ENCODE measurements at regions not wholly inside any gene's neighbourhood (a gene's known extent, or its start where the extent isn't known, plus 50 kb on each side); places are given as distances from the start of the nearest gene placed in this dataset.

DNA sequence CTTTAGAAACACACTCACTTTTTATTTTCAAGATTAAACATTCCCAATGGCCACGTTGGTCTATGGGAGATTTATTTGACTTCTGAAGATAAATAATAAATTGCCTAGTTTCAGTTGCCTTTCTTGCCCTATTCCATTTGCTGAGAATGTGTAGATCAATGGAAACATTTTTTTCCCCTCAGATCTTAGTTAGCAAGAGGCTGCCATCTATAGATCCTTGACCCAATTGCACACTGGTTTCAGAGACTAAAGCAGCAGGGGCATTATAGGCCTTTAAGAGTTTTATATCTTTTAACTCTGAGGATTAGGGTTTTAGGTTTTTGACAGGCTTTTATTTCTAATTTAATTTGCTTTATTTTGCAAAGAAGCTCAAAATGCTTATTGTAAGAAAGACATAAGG is 163.2 kb upstream of the GPR26 start:
- no peak for DNase-seq (ENCODE audit: extremely low spot score in 2 of 2)
- no peaks in the 10 kb centered on the region for H3K36me3 ChIP-seq
- H3K4me1 ChIP-seq: peaks cover 22% of the 10 kb centered on the region
- H3K4me3 ChIP-seq: no peak overlapping the region
- no peaks in the 10 kb centered on the region for H3K9me3 ChIP-seq
- H3K27me3 ChIP-seq: no peaks in the 10 kb centered on the region
- TF ChIP-seq POLR2AphosphoS5 (IDR thresholded peaks at IDR 0.05; ENCODE audit: insufficient read depth in 1 of 2, low read depth in 1 of 2): no peak
- TF ChIP-seq POLR2A (IDR thresholded peaks at IDR 0.05): no peak
- intact Hi-C loops (cut with DNase I): no loop called here
- no peak overlapping the region for H3K27ac ChIP-seq

DNA sequence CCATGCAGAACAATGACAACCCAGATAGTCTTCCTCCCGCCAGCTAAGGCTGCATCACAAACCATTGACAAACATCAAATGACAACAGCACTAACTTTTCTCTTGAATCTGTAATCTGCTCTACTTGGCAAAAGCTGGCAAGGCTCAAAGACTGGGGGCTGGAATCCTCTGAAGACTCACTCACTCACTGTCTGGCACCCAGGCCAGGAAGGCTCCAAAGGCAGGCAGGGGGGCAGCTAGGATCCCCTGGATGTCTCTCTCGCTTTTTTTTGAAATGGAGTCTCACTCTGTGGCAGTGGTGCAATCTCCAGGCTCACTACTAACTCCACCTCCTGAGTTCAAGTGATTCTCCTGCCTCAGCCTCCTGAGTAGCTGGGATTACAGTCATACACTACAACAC is 159.7 kb upstream of the GPR26 start:
- H3K27ac ChIP-seq: no peak overlapping the region
- TF ChIP-seq POLR2A (IDR thresholded peaks at IDR 0.05) (no peak), POLR2AphosphoS5 (IDR thresholded peaks at IDR 0.05; ENCODE audit: insufficient read depth in 1 of 2, low read depth in 1 of 2) (no peak)
- intact Hi-C loops (cut with DNase I): no loop called here
- no peaks in the 10 kb centered on the region for H3K36me3 ChIP-seq
- peaks cover 22% of the 10 kb centered on the region for H3K4me1 ChIP-seq
- H3K27me3 ChIP-seq: no peaks in the 10 kb centered on the region
- DNase-seq (ENCODE audit: extremely low spot score in 2 of 2): no peak
- H3K4me3 ChIP-seq: no peak overlapping the region
- no peaks in the 10 kb centered on the region for H3K9me3 ChIP-seq

DNA sequence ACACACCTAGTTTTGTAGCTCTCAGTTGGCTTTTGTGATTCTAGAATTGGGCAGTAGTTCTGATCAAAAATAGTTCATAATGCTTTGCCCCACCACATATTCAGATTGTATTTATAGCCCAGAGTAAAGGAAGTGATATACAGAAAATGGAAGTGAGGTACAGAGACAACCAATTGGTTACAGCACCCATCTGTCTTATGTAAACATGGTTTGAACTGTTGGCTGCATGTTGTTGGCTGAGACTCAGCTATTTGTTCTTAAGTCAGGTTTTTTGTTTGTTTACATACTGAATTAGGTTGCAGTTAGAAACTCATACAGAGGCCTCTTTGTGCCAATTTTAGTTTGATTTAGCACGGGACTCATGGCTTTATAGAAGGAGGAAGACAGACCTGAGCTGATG is 158.9 kb upstream of the GPR26 start:
- Histone ChIP-seq H3K36me3 (no peaks in the 10 kb centered on the region), H3K9me3 (no peaks in the 10 kb centered on the region), H3K4me1 (peaks cover 22% of the 10 kb centered on the region), H3K27me3 (no peaks in the 10 kb centered on the region), H3K4me3 (no peak overlapping the region), H3K27ac (no peak overlapping the region)
- TF ChIP-seq, protein P1, sequence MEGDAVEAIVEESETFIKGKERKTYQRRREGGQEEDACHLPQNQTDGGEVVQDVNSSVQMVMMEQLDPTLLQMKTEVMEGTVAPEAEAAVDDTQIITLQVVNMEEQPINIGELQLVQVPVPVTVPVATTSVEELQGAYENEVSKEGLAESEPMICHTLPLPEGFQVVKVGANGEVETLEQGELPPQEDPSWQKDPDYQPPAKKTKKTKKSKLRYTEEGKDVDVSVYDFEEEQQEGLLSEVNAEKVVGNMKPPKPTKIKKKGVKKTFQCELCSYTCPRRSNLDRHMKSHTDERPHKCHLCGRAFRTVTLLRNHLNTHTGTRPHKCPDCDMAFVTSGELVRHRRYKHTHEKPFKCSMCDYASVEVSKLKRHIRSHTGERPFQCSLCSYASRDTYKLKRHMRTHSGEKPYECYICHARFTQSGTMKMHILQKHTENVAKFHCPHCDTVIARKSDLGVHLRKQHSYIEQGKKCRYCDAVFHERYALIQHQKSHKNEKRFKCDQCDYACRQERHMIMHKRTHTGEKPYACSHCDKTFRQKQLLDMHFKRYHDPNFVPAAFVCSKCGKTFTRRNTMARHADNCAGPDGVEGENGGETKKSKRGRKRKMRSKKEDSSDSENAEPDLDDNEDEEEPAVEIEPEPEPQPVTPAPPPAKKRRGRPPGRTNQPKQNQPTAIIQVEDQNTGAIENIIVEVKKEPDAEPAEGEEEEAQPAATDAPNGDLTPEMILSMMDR (IDR thresholded peaks at IDR 0.05): no peak
- no peak for TF ChIP-seq POLR2A (IDR thresholded peaks at IDR 0.05)
- intact Hi-C loops (cut with DNase I): no loop called here
- DNase-seq (ENCODE audit: extremely low spot score in 2 of 2): no peak

DNA sequence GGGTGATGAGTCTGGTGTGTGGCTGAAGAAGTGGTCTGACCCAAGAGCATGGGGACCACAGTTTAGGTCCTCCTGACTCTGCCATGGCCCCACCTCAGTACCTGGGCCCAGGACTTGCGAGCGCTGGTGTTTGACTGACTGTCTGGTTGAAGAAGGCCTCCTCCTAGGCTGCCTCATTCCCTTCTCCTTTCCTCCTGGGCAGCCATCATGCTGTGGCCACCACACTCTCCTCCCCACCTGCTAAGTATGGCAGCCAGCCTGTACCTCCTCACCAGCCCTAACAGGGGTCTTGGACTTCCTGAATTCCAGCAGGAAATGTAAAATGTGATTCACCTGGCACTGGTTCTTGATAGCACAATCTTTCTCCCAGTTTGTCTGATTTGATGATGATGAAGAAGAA is 156.8 kb upstream of the GPR26 start:
- Histone ChIP-seq H3K36me3 (no peaks in the 10 kb centered on the region), H3K4me3 (no peak overlapping the region), H3K4me1 (peaks cover 7% of the 10 kb centered on the region), H3K27me3 (no peaks in the 10 kb centered on the region), H3K27ac (no peak overlapping the region), H3K9me3 (no peaks in the 10 kb centered on the region)
- DNase-seq (ENCODE audit: extremely low spot score in 2 of 2): no peak
- intact Hi-C loops (cut with DNase I): no loop called here
- no peak for TF ChIP-seq POLR2A (IDR thresholded peaks at IDR 0.05)
- TF ChIP-seq, protein P1 (IDR thresholded peaks at IDR 0.05): no peak
- no peak for TF ChIP-seq POLR2AphosphoS5 (IDR thresholded peaks at IDR 0.05; ENCODE audit: insufficient read depth in 1 of 2, low read depth in 1 of 2)

DNA sequence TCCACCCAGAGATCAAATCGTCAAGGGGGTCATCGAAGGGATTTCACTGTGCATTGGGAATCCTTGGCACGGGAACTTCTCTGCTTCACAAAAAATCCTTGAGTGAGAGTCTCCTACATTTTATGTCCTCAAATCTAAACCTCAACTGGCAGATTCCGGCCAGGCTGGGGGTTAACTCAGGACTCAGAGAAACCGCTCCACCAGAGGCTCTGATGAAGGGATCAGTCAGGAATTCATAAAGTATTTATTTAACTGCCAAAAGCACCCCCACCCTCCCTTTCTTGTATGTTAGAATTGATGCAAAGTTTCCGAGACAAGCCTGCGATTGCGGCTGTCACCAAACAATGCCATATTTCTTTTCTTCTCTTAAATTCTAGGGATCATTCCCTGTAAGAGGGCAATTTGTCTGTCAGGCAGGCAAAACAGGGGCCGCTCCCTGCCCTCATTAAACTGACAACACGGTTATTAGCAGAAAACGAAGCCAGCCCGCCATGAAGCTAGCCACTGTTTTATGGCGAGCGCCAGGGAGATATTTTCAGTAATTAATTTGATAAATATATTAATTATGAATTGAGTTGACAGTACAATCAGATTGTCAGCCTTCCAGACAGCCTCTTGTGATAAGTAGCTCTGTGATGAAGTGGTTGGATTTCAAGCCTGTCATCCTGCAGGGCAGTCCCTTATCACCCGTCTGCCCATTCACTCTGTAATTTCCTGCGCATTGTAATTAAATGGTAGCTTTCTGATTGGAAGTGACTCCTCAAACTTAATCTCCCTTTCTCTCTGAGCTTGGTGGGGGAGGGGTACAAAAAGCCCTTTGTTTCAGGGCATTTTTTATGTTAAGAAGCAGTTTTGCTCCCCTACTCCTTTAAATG is 153.0 kb upstream of the GPR26 start:
- intact Hi-C loops (cut with DNase I): no loop called here
- Histone ChIP-seq H3K4me3 (no peak overlapping the region), H3K27ac (no peak overlapping the region), H3K9me3 (no peaks in the 10 kb centered on the region), H3K36me3 (no peaks in the 10 kb centered on the region), H3K4me1 (no peaks in the 10 kb centered on the region), H3K27me3 (no peaks in the 10 kb centered on the region)
- TF ChIP-seq POLR2A (IDR thresholded peaks at IDR 0.05) (no peak), POLR2AphosphoS5 (IDR thresholded peaks at IDR 0.05; ENCODE audit: insufficient read depth in 1 of 2, low read depth in 1 of 2) (no peak)
- TF ChIP-seq, protein P1 (IDR thresholded peaks at IDR 0.05): no peak
- no peak for DNase-seq (ENCODE audit: extremely low spot score in 2 of 2)

DNA sequence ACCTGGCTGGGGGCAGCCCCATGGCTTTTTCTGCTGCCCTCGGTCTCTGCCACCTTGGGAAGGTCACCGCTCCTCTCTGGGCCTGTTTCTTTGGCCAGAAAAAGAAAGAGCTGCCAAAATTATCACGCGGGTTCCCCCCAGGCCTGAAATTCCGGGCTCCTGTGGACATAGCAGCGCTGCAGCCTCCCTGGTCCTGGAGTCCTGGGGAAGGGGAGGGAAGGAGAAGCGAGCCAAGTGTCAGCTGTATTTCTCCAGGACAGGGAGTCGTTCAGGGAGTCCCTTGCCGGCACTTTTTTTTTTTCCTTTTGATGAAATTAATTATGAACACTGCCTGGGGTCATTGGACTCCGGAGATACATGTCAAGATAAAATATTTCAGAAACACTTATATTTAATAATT is 152.3 kb upstream of the GPR26 start:
- intact Hi-C loops (cut with DNase I): no loop called here
- TF ChIP-seq POLR2AphosphoS5 (IDR thresholded peaks at IDR 0.05; ENCODE audit: insufficient read depth in 1 of 2, low read depth in 1 of 2): no peak
- TF ChIP-seq POLR2A (IDR thresholded peaks at IDR 0.05): no peak
- TF ChIP-seq, protein P1 (IDR thresholded peaks at IDR 0.05): no peak
- no peak for DNase-seq (ENCODE audit: extremely low spot score in 2 of 2)

More for the DNA sequence above, 152.3 kb upstream of the GPR26 start:
- H3K27ac ChIP-seq: no peak overlapping the region
- H3K4me1 ChIP-seq: no peaks in the 10 kb centered on the region
- no peaks in the 10 kb centered on the region for H3K9me3 ChIP-seq
- H3K36me3 ChIP-seq: no peaks in the 10 kb centered on the region
- H3K27me3 ChIP-seq: no peaks in the 10 kb centered on the region
- no peak overlapping the region for H3K4me3 ChIP-seq

Measured in vagina (tissue), 2 donors.